Keratinocyte (primary cell): ENCODE measurements at regions not wholly inside any gene's neighbourhood (a gene's known extent, or its start where the extent isn't known, plus 50 kb on each side); places are given as distances from the start of the nearest gene placed in this dataset.

ENCODE experiments used
- DNase-seq: peaks from one replicate; pipeline ENCODE4 v3.0.0-alpha.2; 2011; ENCODE audit warnings: low read depth, missing footprints, low spot score
- FAIRE-seq: peaks from 2 replicates; lab custom pipeline; 2011; peaks lifted over from hg19 to GRCh38; lab: Jason Lieb, UNC
- H2AFZ ChIP-seq: 2 replicates; pipeline ENCODE4 v1.6.0; 2012; ENCODE audit warnings: low read length, control low read depth, inconsistent platforms; ENCODE audit not compliant: control insufficient read depth
- H3K27ac ChIP-seq: 2 replicates; pipeline ENCODE4 v1.5.1; 2011; ENCODE audit warnings: low read length; ENCODE audit not compliant: control insufficient read depth, insufficient read depth
- H3K27me3 ChIP-seq: 3 replicates; pipeline ENCODE4 v1.6.0; 2011; ENCODE audit warnings: low read length; ENCODE audit not compliant: control insufficient read depth, insufficient read depth; ENCODE audit errors: extremely low read depth
- H3K36me3 ChIP-seq, 2 experiments: 2 replicates in 1 of 2; 3 replicates in 1 of 2; pipeline ENCODE4 v1.5.1; 2011; ENCODE audit warnings: low read length in 2 of 2, mild to moderate bottlenecking in 1 of 2; ENCODE audit not compliant: control insufficient read depth in 2 of 2, insufficient read depth in 2 of 2; ENCODE audit errors: extremely low read depth in 1 of 2
- H3K4me1 ChIP-seq: 3 replicates; pipeline ENCODE4 v1.5.1; 2011; ENCODE audit warnings: low read length; ENCODE audit not compliant: control insufficient read depth, insufficient read depth; ENCODE audit errors: extremely low read depth
- H3K4me2 ChIP-seq: 3 replicates; pipeline ENCODE4 v1.6.0; 2011; ENCODE audit warnings: low read depth, low read length; ENCODE audit not compliant: control insufficient read depth, insufficient read depth; ENCODE audit errors: extremely low read depth
- H3K4me3 ChIP-seq, 3 experiments: fragments of 200-600 bp in 1 of 3; sonication (generic) in 1 of 3; 2 replicates in 2 of 3; 3 replicates in 1 of 3; pipeline ENCODE4 v1.5.1; 2011 to 2016; ENCODE audit warnings: low read length in 3 of 3, mild to moderate bottlenecking in 3 of 3, control low read depth in 2 of 3, inconsistent platforms in 1 of 3, low read depth in 1 of 3, mixed read lengths in 1 of 3, mixed run types in 1 of 3, moderate library complexity in 1 of 3; ENCODE audit not compliant: control insufficient read depth in 2 of 3, insufficient read depth in 2 of 3; ENCODE audit errors: extremely low read depth in 1 of 3
- H3K79me2 ChIP-seq: 2 replicates; pipeline ENCODE4 v1.6.0; 2012; ENCODE audit warnings: low read length; ENCODE audit not compliant: control insufficient read depth, insufficient read depth
- H3K9ac ChIP-seq: 3 replicates; pipeline ENCODE4 v1.6.0; 2011; ENCODE audit warnings: low read length; ENCODE audit not compliant: control insufficient read depth, insufficient read depth; ENCODE audit errors: extremely low read depth
- H3K9me1 ChIP-seq: 3 replicates; pipeline ENCODE4 v1.6.0; 2011; ENCODE audit warnings: low read length; ENCODE audit not compliant: control insufficient read depth, insufficient read depth; ENCODE audit errors: extremely low read depth
- H3K9me3 ChIP-seq: 2 replicates; pipeline ENCODE4 v1.5.1; 2012; ENCODE audit warnings: low read depth, low read length; ENCODE audit not compliant: control insufficient read depth
- H4K20me1 ChIP-seq: 3 replicates; pipeline ENCODE4 v1.6.0; 2011; ENCODE audit warnings: low read length; ENCODE audit not compliant: control insufficient read depth, insufficient read depth; ENCODE audit errors: extremely low read depth
- EZH2 ChIP-seq: IDR thresholded peaks from one replicate; pipeline ENCODE4 v1.6.1; 2012; ENCODE audit warnings: inconsistent platforms, mild to moderate bottlenecking, low read length, moderate library complexity
- dilution Hi-C: fragments of 300-500 bp; cut with MboI; formaldehyde crosslinking; loops from one replicate; pipeline ENCODE4 v1.7.0; 2020; ENCODE audit warnings: low sequenced_read_pairs; ENCODE audit not compliant: extremely low pct_ligation_motif_present
- TF ChIP-seq, protein P1 (sequence below), 3 experiments: IDR thresholded peaks in 1 of 3; conservative IDR thresholded peaks in 1 of 3; optimal IDR thresholded peaks in 1 of 3; 2 replicates in 2 of 3; 3 replicates in 1 of 3; pipeline versions ENCODE3 to v1.5.1; 2011; ENCODE audit warnings: low read length in 3 of 3, mild to moderate bottlenecking in 3 of 3, moderate library complexity in 2 of 3, control low read depth in 1 of 3, inconsistent platforms in 1 of 3; ENCODE audit not compliant: insufficient read depth in 2 of 3; ENCODE audit errors: extremely low read depth in 1 of 3

DNA sequence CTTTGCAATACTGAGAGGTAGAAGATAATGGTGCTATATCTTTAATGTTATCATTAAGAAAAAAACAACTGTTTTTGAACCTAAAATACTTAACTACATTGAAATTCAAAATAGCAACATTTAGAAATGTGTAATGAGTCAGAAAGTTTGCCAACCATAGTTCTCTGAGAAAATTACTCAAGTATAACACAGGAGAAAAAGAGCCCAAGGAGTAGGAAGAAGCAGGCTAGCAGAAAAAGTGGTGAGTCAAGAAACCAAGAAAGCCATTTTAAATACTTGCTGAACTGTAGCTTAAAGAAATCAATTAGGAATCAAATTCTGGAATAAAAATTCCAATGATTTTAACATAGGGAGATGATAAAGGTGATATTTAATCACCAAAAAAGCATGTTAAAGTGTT lies 181.0 kb upstream of the RSPO3 start:
- Histone ChIP-seq H4K20me1 (no peaks in the 10 kb centered on the region), H3K27me3 (no peaks in the 10 kb centered on the region), H3K79me2 (no peaks in the 10 kb centered on the region), H3K4me1 (no peaks in the 10 kb centered on the region), H3K36me3 (no peaks in the 10 kb centered on the region), H3K27ac (no peak overlapping the region), H3K9me1 (no peaks in the 10 kb centered on the region), H3K4me3 (no peak overlapping the region), H3K4me2 (no peak overlapping the region), H3K9me3 (no peaks in the 10 kb centered on the region), H2AFZ (no peak overlapping the region), H3K9ac (no peak overlapping the region)
- dilution Hi-C loops = no loop called here
- FAIRE-seq (no peak), DNase-seq (no peak)
- TF ChIP-seq EZH2 = no peak
- TF ChIP-seq, protein P1, sequence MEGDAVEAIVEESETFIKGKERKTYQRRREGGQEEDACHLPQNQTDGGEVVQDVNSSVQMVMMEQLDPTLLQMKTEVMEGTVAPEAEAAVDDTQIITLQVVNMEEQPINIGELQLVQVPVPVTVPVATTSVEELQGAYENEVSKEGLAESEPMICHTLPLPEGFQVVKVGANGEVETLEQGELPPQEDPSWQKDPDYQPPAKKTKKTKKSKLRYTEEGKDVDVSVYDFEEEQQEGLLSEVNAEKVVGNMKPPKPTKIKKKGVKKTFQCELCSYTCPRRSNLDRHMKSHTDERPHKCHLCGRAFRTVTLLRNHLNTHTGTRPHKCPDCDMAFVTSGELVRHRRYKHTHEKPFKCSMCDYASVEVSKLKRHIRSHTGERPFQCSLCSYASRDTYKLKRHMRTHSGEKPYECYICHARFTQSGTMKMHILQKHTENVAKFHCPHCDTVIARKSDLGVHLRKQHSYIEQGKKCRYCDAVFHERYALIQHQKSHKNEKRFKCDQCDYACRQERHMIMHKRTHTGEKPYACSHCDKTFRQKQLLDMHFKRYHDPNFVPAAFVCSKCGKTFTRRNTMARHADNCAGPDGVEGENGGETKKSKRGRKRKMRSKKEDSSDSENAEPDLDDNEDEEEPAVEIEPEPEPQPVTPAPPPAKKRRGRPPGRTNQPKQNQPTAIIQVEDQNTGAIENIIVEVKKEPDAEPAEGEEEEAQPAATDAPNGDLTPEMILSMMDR (optimal IDR thresholded peaks at IDR 0.05 in 1 of 3, IDR thresholded peaks at IDR 0.05 in 1 of 3, conservative IDR thresholded peaks at IDR 0.05 in 1 of 3; ENCODE audit: extremely low read depth in 1 of 3, insufficient read depth in 2 of 3, low read length in 3 of 3) = no peak

DNA sequence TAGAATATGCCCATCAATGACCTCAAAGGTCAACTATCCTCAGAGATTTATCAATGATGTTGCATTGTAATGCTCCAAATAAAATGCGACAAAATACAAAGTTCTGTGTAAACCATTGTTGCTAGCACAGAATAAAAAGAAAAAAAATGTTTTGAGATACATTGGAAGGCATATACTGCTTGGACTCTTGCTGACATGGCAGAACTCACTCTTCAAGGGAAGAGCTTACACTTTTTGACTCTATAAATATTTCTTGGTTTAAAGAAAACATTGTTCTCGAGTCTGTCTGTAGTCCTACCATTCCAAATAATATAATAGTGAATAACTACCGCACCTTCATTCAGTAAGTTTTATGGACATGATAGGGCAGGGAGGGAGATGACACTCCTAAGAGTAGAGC lies 178.7 kb upstream of the RSPO3 start:
- FAIRE-seq = no peak
- dilution Hi-C loops = no loop called here

More for the DNA sequence above, 178.7 kb upstream of the RSPO3 start:
- H2AFZ ChIP-seq = no peak overlapping the region
- no peak for DNase-seq
- no peaks in the 10 kb centered on the region for H3K27me3 ChIP-seq
- H3K4me2 ChIP-seq = no peak overlapping the region
- no peaks in the 10 kb centered on the region for H3K9me3 ChIP-seq
- H3K9ac ChIP-seq = no peak overlapping the region
- no peak overlapping the region for H3K27ac ChIP-seq
- H4K20me1 ChIP-seq = no peaks in the 10 kb centered on the region
- H3K4me3 ChIP-seq = no peak overlapping the region
- H3K9me1 ChIP-seq = no peaks in the 10 kb centered on the region
- H3K4me1 ChIP-seq = no peaks in the 10 kb centered on the region
- H3K36me3 ChIP-seq = no peaks in the 10 kb centered on the region
- H3K79me2 ChIP-seq = no peaks in the 10 kb centered on the region
- TF ChIP-seq EZH2 = no peak
- TF ChIP-seq, protein P1 (optimal IDR thresholded peaks at IDR 0.05 in 1 of 3, IDR thresholded peaks at IDR 0.05 in 1 of 3, conservative IDR thresholded peaks at IDR 0.05 in 1 of 3; ENCODE audit: extremely low read depth in 1 of 3, insufficient read depth in 2 of 3, low read length in 3 of 3) = no peak
